GM21528 (cell line): ENCODE measurements at regions not wholly inside any gene's neighbourhood (a gene's known extent, or its start where the extent isn't known, plus 50 kb on each side); places are given as distances from the start of the nearest gene placed in this dataset.

Source experiments
- ATAC-seq: cut with Tn5 transposase; IDR thresholded peaks from one replicate; pipeline ENCODE4 v1.9.1; 2021; ENCODE audit warnings: mild to moderate bottlenecking, moderate library complexity; ENCODE audit not compliant: unreplicated experiment, low FRiP score

DNA sequence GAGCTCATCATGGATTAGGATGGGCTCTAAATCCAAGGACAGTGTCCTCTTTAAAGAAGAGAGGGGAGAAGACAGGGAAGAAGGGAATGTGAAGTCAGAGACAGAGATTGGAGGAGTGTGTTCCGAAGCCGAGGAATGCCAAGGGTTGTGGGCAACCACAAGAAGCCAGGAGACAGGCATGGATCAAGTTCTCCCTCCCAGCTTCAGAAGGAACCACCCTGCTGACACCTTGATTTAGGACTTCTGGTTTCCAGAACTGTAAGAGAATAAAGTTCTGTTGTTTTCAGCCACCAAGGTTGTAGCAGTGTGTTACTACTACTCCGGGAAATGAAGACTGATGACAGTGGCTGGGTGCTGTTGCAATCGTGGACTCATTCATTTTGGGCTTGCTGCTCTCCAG is 120.1 kb downstream of the RPS12 start:
- no peak for ATAC-seq

DNA sequence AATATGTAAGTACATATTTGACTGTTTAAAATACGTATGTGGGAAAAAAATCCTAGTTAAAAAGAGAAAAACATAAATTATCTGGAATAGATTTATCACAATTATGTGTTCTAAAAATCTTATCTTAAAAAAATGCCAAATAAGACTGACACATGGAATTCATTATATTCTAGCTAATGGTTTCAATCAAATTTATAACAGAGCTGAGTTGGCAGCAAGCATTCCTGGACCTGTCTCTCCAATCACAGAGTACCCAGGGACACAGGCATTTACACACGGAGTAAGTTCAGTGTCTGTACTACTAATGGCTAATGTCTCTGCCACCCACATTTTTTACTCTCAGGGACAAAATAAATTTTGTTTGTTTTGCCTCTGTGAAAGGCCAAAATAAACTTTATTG is 122.3 kb downstream of the RPS12 start:
- no peak for ATAC-seq

DNA sequence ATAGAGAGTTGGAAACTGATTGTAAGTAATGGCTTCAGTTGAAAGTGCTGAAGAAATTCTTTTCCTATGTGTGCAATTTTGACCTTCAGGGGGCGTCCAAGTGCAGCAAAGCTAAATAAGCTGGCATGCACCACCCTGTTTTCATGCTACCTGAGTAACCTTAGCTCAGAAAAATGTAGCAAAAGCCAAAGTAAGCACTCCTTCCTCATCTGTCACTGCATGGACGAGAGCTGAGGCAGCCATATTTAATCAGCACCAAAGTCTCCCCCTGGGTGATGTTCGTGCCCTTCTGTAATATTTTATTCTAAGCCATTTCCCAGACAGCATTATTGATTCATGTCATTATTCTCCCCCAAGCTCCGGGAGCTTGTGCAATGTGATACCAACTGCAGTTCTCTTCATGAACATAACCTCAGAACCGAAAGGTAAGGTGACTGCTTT is 123.1 kb downstream of the RPS12 start:
- ATAC-seq, result no peak

DNA sequence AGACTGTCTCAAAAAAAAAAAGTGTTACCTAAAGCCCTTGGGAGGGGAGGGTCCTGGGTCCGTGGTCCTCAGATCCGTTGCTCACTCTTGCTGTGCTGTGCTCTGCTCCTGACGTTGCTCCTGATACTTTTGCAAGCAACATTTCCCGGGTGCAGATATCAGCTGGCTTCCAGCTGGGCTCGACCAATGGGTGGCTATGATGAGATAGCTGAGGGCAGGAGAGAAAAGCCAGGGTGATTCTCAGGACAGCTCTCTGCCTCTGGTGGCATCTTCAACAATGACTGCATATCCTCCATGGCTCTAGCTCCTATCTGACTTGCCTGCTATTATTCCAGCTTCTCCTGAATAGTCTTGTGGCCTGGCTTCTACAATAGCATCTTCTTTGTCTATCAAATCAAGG is 134.5 kb downstream of the RPS12 start:
- ATAC-seq, result no peak

DNA sequence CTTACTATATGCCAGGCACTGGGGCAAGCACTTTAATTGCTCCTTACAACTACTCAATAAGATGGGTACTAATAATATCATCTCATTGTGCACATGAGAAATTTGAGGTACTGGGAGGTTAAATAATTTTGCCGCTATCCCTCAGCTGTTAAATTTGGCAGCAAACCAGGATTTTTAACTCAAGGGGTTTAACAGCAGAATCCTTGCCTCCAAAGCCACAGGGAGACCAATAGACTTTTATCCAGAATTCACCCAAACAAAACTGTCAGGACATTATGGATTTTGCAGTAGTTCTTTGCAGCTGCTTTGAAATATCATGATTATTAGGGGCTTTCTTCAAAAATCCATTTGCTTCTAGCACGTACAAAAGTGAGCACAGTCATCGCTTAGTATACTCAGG is 136.2 kb downstream of the RPS12 start:
- no peak for ATAC-seq

DNA sequence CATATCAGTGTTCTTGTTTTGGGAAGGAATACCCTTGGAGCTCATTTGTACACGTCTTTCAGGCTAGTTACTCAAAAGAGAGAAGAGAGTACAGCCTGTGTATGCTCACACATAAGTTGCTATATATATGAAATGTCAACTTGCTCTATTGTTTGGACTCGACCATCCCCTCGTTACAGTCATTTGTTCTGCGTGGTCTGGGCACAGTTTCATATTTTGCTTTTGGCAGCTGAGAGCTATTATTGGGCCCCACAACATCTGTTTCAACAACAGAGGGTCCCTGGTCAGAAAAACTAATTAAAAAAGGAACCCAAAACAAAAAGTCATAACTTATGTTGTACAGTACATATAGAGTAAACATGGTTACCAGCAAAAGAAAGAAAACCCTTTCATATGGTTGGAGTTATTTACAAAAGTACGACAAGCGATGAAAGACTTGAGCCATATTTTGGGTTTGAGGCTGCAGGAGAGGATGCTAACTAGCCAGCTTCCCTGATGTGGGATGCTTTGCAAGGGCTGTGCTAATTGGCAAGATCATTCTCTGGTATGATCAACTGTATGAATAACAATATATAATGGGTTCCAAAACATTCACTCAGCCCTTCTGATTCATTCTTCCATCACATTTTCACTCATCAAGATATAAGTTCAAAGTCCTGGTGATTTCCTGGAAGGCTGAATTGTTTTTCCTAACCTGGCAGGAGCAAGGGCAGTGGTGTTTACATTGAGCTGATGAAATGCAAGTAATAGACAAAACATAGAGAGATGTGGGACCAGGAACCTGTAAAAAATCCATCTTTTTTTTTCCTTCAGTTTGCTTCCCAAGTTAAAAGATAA is 137.9 kb downstream of the RPS12 start:
- no peak for ATAC-seq

DNA sequence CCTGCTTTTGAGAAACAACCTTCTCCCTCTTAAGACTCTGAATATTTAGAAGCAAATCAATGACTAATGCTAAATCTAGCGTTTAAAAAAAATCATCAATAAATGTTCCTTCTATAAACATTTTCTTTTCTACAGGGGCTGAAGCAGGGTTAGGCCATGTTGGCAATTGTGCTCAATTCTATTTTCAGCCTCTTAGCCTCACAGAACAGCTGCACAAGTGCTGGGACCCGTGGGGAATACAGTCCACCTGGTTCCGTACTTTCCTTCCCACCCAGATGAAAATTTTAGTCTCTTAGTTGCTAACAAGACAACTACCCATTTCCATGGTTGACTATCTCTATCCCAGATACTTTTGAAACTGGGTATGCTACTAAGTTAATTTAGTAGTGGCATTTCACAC is 138.6 kb downstream of the RPS12 start:
- no peak for ATAC-seq

DNA sequence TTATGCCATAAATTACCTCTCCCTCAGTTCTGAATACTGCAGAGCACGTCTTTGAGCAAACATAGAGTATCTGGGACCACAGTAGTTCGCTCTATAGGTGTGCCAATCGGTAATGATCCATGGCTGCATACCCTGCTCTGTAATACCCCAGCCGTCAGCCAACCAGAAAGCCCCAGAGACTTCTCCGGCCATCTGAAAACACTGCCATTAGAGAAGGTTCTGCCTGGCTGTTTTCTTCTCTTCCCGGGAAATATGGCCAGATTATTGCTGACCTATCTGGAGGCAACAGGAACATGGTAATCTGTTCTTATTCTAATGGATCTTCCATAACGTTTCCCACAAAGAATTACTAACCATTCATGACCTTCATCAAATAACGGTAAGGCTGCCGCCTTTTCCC is 139.9 kb downstream of the RPS12 start:
- ATAC-seq, result no peak

DNA sequence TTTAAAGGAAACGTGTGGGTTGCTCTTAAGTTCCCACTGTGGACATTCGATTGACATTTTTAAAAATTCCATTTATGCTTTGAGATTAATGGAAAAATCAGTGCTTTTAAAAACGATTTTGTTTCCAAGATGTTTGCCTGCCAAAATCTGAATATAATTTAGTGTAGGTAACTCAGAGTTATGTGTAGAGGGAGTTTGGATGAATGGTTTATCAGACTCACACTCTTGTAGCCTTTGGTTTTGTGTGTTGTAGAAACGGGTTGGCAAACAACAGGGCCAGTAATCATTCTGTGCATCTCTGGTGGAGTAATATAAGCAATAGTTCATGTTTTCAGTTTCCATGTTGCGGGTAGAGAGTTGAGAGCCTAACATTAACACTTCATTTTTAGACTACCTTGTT is 140.6 kb downstream of the RPS12 start:
- no peak for ATAC-seq

DNA sequence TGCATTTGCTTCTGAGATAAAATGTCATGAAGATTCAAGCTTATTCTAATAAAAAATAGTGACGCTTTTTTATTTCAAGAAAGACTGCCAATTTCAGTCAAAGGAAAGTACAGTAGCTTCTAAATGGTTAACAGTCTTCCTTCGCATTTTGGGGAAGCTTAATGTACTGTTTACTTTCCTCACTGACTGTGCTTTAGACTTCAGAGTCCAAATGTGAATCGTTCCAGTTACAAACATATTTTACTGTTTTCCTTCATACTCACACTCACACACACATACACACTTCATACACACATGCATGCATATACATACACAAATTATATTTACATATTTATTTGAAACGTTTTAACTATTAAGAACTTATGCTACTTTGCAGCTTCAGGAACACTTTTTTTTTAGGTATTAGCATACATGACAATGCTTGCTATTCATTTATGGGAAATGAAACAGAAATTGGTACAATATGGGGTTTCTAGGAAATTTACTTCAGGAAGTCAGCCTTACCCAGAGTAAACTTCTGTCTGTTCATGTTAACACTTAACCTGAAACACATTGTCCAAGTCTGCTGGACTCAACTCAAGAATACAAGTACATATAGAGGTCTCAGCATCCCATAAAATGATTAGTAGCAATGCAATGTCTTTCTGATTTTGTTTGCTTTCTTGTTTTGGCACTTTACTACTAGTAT is 145.4 kb downstream of the RPS12 start:
- ATAC-seq, result no peak

DNA sequence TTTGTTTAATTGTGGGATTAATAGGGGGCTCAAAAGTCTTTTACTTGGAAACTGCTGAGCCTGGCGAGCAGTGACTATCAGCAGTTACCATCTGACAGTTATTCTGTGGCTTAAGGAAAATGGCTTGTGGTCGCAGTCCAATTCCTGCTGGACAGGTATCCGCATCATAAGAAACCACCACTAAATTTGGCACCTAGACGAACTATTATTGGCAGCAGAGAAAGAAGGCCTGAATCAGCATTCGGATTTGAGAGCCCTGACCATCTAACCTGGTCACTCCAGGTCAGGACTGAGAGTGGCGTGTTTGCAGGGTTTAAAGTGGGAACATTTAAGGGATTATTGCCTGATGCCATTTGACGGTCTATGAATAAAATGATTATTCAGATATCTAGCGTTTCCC is 146.4 kb downstream of the RPS12 start:
- no peak for ATAC-seq

DNA sequence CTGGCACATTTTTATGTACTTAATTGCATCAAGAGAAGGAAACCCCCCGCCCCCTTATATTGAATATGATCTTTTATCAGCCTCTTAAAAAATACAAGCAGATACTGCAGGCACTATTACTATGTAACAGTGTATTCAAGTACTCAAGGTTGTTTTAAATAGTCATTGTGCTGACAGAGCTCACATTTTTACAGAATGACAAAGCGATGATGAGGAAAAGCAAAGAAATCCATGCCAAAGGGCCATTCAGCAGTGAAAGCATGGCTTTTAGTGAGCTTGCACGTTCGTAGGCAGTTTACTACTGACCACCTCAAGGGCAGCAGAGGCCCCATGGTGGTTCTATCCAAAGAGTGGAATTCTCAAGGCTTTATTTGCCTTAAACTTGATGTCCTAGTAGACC is 146.8 kb downstream of the RPS12 start:
- no peak for ATAC-seq

DNA sequence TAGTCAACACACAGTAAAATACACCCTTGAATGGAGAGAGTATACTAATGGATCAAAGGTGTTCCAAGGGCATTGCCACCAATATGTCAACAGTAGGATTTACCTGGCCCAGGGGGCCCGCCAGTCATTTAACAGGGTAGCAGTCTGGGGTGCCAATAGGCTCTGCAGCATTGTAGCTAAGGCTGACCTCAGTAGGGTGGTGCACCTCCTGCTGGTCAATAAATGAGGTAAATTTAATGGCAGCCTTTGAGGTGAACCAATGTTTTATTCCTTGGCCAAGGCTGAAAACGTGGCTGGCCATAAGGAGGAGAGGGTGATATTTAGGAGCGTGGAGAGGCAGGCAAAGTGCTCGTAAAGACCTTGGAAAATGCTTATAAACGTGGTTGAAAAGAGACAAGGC is 147.2 kb downstream of the RPS12 start:
- no peak for ATAC-seq

DNA sequence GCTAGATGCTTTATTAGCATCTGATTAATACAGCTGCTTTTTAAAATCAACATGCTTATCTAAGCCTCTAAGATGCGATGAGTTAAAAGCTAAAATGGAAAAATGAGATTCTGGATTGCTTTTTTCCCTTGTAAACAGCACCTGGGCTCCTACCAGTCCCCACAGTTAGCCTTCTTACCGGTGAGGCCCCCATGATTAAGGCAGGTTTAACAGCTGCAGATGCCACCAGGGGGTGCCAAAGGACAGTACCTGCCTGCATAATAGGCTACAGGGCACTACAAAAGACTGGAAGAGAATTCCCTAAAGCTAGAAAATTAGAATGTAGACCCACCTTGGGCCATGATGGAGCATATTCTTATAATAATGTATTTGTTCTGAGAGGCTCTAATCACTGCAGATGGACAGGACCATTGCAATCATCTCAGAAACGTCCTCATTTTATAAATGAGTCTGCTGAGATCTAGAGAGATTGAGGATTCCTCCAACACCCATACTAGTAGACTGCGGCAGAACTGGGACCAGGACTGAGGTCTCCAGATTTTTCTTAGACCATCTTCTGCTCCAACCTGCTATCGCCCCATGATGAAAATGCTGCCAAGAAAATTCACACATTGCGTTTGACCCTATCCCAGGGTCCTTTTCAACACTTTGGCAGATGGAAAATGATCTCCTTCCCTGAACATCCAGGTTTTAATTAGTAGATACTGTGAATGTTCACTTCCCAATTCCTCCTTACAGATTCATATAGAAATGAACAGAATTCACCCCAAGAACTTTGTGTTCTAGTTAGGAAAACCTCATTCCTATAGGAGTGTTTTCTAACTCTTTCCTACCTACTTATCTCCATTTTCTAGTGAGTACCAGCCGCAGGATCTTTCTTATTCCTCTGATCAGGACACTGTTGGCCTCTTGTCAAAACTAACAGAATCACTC is 148.8 kb downstream of the RPS12 start:
- ATAC-seq, result peak; percentile 75

DNA sequence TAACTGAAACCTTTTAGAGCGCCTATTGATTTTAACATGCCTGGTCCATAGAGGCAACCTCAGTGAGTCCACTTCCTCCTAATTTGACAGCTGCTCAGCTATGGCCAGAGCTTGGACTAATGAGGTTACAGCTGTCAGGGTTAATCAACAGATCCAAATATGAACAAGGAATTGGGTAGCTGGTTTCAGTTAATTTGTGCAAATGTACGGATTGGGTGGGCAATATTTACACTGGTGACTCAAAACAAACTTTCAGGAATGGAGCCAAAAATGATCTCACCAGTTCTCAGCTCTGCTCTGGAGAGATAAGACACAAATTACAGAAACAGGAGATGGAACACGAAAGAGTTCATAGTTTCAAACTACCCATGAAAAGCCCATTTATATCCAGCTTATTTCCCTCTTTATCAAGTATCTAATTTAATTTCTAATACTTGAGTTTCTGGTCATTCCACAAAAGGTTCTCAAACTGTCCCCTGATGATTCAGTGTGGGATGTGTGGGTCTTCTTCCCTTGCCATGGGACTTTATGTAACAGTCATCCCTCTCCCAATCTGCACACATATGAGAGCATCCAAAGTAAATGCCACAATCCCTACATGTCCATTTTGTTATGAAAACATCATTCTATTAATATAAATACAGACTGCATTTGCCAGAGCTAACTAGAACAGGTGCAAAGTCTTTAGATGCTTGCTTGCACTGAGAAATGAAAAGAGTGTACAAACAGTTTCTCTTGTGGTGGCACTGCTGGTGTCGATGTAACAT is 149.9 kb downstream of the RPS12 start:
- no peak for ATAC-seq

DNA sequence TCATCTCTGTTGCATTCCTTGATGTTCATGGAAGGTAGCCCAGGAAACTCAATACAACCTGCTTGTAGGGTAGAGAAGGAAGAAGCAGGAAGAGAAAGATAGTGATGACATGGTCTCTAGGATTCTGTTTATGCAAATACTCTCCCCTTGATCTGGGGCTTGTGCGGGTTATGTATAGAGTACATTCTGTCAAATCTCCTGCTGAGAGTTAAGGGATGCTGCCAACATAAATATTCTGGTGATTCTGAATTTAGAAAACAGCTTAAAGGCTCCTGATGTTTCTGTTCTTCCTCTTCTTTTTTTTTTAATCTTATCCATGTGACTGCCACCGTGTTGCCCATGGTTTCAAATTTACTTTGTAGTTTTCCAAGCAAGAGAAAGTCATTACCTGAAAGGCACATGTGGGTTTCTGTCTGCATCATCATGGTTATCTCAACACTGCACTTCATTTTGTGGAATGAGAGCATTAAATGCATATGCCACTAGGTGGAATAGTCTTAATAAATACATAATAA is 150.6 kb downstream of the RPS12 start:
- ATAC-seq, result no peak

DNA sequence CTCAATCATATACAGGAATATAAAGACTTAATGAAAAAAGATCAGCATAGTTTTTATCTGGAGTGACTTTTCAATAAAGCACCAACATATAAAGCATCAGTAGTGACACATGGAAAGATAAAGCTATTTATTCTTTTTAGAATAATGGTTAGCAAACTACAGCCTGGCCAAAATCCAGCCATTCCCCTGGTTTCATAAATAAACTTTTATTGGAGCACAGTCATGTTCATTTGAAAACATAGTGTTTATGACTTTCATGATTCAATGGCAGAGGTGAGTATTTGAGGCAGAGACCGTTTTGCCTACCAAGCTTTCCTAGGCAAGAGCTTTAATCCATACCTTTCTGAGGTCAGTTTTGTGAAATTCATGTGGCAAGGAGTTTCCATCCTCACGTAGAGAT is 153.5 kb downstream of the RPS12 start:
- ATAC-seq, result no peak

DNA sequence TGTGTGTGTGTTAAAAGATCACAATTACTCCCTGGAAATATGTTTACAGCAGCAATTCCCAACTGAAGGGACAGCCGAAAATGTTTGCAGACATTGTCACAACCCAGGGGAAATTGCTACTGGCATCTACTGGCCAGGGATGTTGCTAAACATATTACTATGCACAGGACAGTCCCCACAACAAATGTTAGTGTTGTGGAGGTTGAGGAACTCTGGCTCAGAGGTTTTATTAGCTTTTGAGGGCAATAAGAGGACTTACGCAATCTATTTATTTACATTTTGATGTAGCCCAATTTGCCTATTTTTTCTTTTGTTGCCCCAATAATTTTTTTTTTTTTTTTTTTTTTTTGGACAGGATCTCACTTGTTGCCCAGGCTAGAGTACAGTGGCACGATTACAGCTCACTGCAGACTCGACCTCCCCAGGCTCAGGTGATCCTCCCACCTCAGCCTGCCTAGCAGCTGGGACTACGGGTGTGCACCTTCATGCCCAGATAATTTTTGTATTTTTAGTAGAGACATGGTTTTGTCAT is 154.1 kb downstream of the RPS12 start:
- ATAC-seq, result no peak

DNA sequence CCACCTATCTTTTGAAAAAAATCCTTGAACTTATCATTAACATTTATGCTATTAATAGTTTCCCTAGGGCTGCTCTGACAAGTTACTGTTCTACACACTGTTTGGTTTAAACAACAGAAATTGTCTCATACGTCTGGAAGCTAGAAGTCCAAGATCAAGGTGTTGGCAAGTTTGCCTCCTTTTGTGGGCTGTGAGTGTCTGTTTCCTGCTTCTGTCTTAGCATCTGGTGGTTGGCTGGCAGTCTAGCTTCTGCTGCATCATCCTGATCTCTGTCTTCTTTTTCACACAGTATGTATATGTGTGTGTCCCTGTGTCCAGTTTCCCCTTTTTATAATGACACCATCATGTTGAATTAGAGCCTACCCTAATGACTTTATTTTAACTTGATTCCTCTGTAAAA is 154.8 kb downstream of the RPS12 start:
- no peak for ATAC-seq

DNA sequence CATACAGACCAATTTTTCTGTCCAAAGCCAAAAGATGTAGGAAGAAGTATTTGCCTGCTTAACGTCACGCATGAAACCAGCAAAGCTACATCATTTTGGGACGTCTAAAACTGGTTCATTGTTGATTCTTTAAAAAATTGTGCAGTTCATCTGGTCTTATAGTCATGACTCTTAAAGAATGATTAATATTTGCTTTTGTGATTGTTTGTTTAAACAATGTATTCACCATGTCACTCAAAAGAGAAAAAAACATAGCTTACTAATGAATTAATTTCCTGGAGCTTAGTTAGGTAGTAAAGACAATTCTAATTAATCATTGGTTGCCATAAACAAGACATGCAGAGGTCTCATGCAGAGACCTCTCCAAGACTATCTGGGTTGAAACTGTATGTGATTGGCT is 157.3 kb downstream of the RPS12 start:
- no peak for ATAC-seq
